ENCODE measurements at regions not wholly inside any gene's neighbourhood (a gene's known extent, or its start where the extent isn't known, plus 50 kb on each side); places are given as distances from the start of the nearest gene placed in this dataset.

- no peak for TF ChIP-seq CTCF (IDR thresholded peaks at IDR 0.05 in 4 of 5, conservative IDR thresholded peaks at IDR 0.05 in 1 of 5)
- no peak for TF ChIP-seq POLR2A (IDR thresholded peaks at IDR 0.05)
Observed at GRCh38 chr6:14770572-14770971, 475.3 kb upstream of the JARID2 start.
